ENCODE measurements at regions not wholly inside any gene's neighbourhood (a gene's known extent, or its start where the extent isn't known, plus 50 kb on each side); places are given as distances from the start of the nearest gene placed in this dataset.

- TF ChIP-seq CTCF (IDR thresholded peaks at IDR 0.05) (no peak), EP300 (IDR thresholded peaks at IDR 0.05) (no peak), POLR2AphosphoS5 (IDR thresholded peaks at IDR 0.05) (no peak), POLR2A (IDR thresholded peaks at IDR 0.05) (no peak)
Measured at GRCh38 chr4:128346054-128346716, 58.6 kb upstream of the PGRMC2 start.

Measured in upper lobe of left lung (tissue), 4 donors.